Renal cortex interstitium (tissue), 11 donors: ENCODE measurements at regions not wholly inside any gene's neighbourhood (a gene's known extent, or its start where the extent isn't known, plus 50 kb on each side); places are given as distances from the start of the nearest gene placed in this dataset.
"Not testable (repeated sequence)": the region's sequence is repeated elsewhere in the genome, so short reads cannot be mapped to it uniquely, and the experiment has no call there.

ENCODE experiments used
- DNase-seq, 11 donors: peaks; one replicate each; pipeline ENCODE4 v3.0.0-alpha.2; 2013; ENCODE audit warnings: low read depth in 9 of 11, low spot score in 4 of 11; ENCODE audit errors: extremely low read depth in 1 of 11

DNA sequence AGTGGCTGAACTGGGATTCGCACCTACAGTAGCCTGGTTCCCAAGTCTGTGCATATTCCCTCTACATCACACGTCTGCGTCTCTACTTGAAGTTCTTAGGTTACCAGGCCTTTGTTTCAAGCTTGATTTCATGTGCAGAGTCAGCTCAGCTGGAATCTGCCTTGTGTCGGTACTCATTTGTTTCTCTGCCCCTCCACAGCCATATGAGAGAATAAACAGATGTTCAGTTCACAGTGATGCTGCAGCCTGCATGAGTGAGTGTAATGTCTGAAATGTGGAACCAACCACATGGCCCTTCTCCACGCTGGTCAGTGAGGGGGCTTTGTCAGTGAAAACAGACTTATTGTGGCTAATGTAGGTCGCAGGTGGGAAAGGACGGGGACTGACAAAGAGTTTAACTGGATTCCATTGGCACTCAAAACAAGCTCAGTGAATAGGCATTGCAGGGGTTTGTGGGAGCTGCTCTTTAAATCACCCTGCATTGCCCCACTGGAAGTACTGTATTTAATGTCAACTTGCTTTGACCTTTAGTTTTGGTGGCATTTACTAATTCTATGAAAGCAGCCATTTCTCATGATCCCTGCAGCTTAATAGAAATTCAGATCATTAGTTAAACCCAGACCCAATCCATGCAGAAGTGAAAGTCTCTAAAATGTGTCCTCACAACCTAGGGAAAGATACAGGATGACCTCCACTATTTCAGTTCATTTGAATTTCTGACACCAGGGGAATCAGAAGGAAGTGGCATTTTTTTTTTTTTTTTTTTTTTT is 136.4 kb upstream of the FAM78B start:
- DNase-seq: no peak

DNA sequence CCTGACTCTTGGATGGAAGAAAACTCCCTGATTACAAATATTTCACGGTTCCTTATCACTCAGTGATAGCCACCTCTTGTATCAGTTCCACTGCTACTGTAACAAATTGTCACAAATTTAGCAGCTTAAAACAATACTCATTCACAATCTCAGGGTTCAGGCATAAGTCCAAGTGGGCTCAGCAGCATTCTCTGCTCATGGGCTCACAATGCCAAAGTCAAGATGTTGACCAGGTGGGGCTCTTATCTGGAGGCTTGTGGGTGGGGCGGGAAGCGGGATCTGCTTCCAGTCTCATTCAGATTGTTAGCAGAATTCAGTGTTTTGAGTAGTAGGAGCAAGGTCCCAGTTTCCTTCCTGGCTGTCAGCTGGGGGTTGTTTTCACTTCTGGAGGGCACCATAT is 137.3 kb upstream of the FAM78B start:
- DNase-seq: no peak

DNA sequence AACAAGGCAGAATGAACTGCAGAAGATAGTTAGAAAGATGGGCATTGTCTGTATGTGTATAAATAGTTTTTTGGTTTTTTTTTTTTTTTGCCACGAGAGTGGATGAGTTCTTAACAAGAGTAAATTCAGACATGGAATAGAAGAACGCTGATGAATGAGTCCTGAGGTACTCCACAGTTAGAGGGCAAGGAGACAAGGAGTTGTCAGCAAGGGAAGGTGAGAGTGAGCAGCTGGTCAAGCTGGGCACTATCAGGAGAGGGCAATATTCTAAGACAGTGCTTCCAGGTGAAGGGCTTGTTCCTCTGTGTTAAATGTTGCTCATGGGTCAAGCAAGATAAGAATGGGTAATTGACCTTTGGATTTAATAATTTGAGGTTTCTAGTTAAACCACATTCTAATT is 138.6 kb upstream of the FAM78B start:
- DNase-seq: no peak

DNA sequence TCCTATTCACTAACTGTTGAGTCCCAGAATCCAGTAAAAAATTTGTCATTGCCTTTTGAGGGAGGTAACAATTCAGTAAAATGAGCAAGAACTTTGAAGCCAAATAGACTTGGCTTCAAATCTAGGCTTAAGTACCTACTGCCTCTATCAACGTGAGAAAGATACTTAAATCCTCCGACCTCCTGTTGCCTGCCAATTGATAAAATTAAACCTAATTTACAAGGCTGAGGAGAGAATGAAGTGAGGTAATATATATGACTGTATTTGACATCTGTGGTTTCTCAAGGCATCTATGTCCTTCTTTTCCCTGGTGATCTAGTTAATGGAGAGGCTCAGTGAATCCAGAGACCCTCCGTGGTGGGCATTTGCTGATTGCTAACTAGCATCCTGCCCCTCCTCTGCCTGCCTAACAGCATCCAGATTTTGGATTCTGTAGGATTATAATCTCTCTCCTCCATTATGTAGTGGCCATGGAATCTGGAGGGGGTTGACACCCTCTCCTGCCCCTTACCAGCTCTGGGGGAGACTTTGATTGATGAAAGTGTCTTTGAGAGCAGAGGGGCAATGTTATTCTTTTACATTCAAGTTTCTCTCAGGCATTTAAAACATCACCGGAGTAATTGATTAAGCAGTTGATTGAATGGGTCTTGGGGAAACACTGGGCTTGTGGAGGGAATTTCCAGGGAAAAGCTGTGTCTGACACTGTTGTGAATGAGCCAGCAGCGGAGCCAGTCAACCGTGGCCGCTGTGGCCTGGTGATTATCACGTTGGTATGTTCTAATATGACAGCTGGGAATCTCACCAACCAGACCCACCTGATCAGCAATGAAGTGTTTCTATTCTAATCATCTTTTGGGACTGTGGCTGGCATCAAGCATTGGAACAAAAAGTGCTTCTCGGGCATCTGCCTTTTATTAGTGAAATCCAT is 140.7 kb upstream of the FAM78B start:
- no peak for DNase-seq

DNA sequence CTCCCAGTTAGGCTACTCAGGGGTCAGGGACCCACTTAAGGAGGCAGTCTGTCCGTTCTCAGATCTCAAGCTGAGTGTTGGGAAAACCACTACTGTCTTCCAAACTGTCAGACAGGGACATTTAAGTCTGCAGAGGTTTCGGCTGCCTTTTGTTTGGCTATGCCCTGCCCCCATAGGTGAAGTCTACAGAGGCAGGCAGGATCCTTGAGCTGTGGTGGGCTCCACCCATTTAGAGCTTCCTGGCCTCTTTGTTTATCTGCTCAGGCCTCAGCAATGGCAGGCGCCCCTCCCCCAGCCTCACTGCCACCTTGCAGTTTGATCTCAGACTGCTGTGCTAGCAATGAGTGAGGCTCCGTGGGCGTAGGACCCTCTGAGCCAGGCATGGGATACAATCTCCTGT is 149.5 kb upstream of the FAM78B start:
- DNase-seq: not testable (repeated sequence)

- no peak for DNase-seq
These were observed 155.7 kb upstream of the FAM78B start for GRCh38 chr1:166322470-166322869.

- no peak for DNase-seq
These were observed 161.1 kb upstream of the FAM78B start for GRCh38 chr1:166327886-166328285.

DNA sequence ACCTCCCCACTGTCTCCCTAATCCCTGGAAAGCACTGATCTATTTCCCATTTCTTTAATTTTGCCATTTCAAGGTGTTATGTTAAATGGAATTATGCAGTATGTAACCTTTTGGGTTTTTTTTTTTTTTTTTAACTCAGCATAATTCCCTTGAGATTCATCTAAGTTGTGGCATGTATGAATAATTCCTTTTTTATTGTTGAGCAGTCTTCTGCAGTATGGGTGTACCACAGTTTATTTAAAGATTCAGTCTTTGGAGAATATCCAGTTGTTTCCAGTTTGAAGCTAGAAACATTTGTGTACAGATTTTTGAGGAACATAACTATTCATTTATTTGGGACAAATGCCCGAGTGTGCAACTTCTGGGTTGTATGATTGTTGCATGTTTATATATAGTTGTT is 162.2 kb upstream of the FAM78B start:
- DNase-seq: no peak

DNA sequence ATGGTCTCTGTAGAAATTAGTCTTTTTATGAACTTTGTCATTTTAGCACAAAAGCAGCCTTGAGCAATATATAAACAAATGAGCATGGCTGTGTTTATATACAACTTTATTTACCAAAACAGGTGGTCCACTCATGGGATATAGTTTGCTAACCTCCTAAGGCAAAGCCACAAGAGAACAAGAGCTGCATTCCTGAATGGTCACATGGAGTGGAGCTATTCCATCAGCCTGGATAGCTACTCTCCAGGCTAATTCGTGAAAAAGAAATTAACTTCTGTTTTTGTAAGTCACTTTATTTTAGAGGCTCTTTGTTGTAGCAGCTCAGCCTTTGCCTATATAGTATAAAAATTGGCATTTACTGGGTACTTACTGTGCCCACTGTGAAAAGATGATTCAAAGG is 163.3 kb upstream of the FAM78B start:
- DNase-seq: no peak

DNA sequence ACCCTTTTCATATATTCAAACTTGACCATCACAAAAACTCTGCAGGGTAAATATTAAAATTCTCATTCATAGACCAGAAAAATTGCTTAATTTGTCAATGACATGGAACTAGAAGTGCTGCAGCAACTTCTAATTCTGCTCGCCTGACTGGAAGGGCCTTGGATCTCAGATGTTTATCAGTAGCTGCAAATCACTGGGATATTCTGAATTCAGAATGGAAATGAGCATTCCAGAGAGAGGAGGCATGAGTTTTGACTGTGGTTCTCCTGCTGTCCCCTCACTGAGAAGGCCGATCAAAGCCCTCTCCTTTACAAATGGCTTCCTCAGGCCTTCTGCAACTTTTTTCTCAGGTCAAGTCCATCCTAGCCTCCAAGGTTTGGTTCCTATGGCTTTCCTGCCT is 171.3 kb upstream of the FAM78B start:
- no peak for DNase-seq

GRCh38 chr1:166340709-166341108 is 173.9 kb upstream of the FAM78B start:
- no peak for DNase-seq

DNA sequence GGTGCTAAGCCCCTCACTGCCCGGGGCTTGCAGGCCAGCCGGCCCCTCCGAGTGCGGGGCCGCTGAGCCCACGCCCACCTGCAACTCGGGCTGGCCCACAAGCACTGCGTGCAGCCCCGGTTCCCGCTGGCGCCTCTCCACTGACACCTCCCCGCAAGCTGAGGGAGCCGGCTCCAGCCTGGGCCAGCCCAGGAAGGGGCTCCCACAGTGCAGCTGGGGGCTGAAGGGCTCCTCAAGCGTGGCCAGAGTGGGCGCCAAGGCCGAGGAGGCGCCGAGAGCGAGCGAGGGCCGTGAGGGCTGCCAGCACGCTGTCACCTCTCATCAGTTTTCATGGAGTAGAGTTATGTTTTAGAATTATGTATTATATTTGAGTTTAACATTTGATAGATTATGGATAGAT is 176.5 kb upstream of the FAM78B start:
- DNase-seq: no peak

DNA sequence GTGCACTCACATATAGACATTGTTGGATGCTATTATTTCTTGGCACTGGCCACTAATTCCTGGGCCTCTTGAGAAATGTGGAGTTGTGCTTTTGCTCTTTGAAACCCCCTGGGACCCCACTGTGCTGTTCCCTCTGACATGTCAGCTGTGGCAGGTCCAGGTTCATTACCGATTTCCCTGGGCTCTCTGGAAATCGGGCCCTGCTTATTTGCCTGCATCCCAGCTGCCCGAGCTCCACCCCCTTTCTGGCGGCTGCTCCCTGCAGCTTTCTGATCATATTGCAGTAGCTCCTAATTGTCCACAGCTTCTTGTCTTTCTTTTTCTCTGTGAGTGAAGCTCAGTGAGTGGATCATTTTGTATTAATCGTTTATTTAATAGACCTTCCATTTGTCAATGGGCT is 183.7 kb upstream of the FAM78B start:
- no peak for DNase-seq

- DNase-seq: no peak
These were observed 184.9 kb upstream of the FAM78B start for GRCh38 chr1:166351676-166352075.

DNA sequence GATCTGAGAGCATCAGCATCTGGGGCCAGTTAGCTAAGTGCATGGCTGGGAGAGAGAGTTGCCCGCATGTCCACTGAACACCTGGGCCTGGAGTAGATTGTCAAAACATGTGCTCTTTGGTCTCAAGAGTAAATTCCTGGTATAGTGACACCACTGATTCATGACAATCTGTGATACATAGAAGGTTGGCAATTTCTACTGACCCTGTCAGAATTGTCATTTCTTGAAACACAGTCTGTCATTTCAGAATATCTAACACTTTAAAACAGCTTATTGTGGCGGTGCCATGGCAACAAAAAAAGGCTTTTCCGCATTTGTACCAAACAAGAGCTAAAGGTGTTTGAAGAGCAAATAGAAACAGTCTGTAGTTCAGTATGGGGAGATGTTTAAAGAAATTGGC is 186.4 kb upstream of the FAM78B start:
- DNase-seq: no peak

GRCh38 chr1:166354406-166354805 is 187.6 kb upstream of the FAM78B start:
- no peak for DNase-seq

DNA sequence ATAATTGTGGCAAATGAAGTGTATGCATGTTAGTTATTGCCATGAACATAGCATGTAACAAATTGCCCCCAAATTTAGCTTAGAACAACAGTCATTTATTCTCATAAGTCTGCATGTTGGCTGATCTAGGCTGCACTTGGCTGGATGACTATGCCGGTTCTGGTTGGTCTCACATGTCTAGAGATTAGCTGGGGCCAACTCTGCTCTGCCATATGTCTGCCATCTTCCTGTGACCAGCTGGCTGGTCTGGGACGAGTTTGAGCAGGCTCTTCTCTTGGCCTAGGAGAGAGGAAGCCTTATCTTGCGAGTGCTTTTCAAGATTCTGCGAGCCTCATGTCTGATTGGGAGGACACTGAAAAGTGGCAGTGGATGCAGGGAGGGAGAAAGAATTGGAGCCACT is 198.3 kb upstream of the FAM78B start:
- DNase-seq: no peak

DNA sequence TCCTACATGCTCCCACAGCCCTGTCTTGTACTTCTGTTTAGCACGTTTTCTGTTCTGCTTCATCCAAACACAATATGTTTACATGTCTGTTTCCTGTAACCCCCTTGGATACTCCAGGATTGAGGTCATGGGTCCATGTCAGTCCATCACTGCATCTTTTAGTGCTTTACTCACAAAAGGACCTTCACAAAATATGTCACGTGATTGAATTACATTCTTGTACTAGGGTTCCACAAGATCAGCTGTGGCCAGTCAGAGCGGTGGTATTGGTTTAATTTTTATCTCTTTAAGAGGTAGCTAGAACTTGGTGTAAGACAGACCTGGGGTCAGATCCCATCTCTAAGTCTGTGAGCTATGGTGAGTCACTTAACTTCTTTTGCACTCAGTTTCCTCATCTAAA is 201.2 kb upstream of the FAM78B start:
- no peak for DNase-seq

- no peak for DNase-seq
These were observed 211.1 kb upstream of the FAM78B start for GRCh38 chr1:166377896-166378295.

DNA sequence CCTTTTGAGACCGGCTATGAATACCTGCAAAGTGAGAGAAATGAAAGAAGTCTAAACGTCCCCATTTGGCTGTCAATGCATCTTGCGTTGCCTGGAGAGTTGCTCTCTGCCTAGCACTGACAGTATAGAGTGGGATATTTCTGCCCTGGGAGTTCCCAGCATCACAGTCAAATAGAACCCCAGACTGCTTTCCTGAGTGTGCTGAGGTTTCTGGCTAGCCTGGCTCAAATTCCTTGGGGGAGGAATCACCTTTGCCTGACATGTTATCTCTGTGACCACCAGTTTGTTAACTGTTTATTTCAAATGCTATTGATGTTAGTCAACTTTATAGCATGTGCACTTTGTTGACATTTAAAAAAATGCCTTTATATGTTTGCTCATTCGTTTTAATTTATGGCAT is 212.0 kb upstream of the FAM78B start:
- DNase-seq: peak in 3 of 11 donors; percentile 8 to 13 (median 12)
